ENCODE measurements at regions not wholly inside any gene's neighbourhood (a gene's known extent, or its start where the extent isn't known, plus 50 kb on each side); places are given as distances from the start of the nearest gene placed in this dataset.
"Not testable (repeated sequence)": the region's sequence is repeated elsewhere in the genome, so short reads cannot be mapped to it uniquely, and the experiment has no call there.

DNA sequence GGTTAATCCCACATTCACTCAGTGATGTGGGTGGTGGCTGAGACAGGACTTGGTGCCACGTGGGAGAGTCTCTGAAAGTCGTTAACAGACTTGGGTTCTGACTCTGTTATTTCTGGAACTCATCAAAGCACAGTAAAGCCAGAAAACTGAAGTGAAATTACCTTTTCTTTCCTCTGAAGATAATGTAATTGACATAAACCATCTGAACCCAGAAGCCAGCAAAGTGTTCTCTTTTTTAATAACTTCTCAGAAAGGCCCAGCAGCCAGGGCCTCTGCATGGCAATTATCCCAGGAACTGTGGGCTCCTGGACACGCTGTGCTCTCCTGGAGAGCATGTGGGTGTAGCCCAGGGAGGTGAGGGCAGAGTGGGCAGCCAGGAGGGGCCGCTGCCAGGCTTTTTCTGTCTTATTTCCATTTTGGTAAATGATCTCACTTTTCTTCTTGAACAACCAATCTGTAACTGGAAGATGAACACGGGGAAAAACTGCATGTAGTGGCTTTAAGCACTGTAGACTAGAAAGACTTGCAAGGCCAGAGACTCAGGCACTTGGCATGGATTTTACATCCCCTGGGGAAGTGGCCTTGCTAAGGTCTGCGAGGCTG, 444.1 kb upstream of the TMEM132C start:
- no peak for DNase-seq

GRCh38 chr12:127823801-127824200, 443.2 kb upstream of the TMEM132C start:
- no peak for DNase-seq

GRCh38 chr12:127829281-127830064, 437.5 kb upstream of the TMEM132C start:
- DNase-seq = no peak

- DNase-seq = no peak
Measured at GRCh38 chr12:127830065-127830460, 436.9 kb upstream of the TMEM132C start.

DNA sequence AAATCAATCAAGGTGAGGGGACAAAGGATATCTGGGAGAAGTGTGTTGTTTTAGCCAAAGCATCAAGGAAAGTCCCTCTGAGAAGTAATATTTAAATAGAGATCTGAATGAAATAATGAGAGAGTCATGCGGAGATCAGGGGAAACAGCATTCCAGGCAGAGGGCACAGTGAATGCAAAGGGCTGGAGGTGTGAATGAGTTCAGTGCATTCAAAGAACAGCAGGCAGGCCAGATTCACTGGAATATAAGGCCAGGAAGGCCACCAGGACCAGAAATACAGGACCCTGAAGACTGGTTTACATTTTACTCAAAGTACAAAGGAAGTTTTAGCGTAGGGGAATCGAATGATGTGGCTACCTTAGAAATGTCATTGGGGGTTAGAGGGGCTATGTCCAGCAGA, 436.2 kb upstream of the TMEM132C start:
- DNase-seq = no peak

DNA sequence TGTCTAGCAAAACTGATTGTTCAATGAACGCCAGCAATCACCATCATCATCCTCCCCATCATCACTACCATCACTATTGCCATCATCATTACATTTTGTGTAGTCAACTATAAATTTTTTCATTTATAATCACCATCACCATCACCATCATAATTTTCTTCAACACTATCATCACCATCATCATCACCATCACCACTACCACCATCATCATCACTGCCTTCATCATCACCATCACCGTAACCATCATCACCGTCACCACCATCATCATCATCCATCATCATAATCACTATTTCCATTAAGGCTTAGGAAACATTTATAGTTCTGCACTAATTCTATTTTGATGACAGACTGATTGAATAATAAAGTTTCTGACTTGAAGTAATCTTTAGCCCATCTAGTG, 434.8 kb upstream of the TMEM132C start:
- no peak for DNase-seq

GRCh38 chr12:127836802-127837201, 430.2 kb upstream of the TMEM132C start:
- not testable (repeated sequence) for DNase-seq

GRCh38 chr12:127857661-127858060, 409.3 kb upstream of the TMEM132C start:
- DNase-seq = no peak

GRCh38 chr12:127860536-127860935, 406.4 kb upstream of the TMEM132C start:
- DNase-seq = no peak

DNA sequence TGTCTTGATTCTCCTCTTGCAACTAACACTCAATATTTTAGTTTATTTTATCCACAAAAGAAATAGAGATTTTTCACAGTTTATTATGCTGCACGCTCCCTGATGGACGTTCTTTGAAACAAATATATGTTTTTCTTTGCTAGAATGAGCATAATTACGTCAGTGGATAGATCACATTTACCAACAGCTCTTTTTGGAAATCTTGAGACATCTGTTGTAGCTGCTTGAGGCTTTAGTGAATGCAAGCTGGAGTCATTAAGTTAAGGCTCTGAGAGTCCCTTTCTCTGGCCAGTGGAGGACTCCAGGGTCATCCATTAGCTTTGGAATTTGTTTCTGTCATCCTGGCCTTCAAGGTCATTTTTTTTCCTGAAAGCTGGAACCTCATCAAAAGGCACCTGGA, 405.6 kb upstream of the TMEM132C start:
- no peak for DNase-seq

DNA sequence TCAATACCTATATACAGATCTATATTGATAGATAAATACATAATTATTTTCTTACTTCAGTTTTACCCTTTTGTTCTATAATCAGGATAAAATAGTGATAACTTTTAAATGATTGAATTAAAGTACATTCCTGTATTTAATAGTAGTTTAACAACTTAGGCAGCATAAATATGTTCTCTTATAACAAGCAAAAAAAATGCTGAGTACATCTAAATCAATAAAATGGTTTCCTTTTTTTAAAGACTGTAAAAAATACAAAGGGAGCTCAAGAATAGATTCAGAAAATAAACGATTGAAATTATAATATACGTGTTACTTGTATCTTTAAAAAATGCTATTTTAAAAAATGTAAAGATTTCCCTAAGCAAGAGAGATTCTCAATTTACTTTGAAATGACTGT, 393.7 kb upstream of the TMEM132C start:
- no peak for DNase-seq

DNA sequence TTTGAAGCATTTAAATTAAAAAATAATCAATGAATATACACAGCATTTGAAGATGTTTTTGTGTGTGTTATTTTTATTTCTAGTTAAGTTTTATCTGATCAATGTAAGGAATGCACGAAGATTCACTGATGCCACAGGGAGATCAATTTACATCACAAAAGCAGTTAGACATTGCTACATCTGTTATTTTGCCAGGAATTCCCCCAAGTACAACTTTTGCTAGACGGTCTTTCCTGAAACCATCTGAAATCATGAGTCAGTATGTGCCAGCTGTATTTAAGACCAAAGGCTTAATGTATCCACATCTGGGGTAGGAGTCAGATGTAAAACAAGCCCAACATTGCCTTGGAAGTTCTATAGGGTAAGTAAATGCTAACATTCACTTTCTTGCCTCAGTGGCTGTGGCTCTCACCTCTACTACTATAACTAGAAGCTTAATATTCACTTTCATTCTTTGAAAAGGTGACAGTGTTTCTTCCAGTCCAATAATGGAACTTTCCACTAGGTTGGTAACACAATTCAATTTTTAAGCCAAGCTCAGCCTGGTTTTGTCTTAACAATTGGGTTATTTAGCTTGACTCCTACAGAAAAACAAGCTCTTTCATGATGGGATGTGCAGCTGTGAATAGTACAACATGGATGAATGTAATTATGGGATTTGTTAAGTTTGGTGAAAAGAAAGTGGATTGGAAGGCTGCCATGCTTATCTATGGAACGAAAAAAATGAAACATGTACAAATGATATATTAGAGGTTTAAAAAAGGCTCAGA, 385.4 kb upstream of the TMEM132C start:
- no peak for DNase-seq

GRCh38 chr12:127883013-127883412, 384.0 kb upstream of the TMEM132C start:
- no peak for DNase-seq

DNA sequence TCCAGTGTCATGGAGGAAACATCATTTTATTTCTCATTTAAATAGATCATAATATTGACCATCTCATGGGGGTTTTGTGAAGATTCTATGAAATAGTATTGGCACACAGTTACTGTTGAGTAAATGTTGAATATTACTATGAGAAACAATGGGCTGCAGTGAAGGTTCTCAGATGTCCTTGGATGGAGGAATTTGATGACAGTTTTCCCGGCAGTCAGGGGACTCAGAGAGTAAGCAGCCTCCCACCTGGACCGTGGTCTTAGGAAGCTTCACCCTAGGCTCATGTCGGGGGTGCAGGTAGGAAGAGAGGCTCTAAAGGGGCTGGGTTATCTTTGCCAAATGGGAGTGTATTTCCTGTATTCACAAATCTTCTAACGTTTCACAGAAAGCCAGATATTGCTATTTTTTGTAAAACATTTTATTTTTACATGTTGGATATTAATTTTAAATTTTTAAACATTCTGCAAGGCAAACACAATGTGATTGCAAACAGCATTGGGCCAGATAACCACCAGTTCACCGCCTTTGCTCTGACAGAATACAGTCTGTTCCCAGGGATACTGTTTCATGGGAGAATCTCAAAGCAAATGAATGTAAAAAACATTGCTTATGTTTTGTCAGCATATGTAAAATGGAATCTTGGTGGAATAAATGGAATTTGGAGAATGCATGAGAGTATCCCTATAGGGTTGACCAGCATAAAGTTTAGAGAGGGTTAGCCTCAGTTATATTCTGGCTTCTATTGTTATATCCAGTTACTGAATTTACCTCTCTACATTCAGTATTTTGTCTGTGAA, 380.8 kb upstream of the TMEM132C start:
- DNase-seq = no peak

GRCh38 chr12:127886827-127887226, 380.1 kb upstream of the TMEM132C start:
- no peak for DNase-seq

DNA sequence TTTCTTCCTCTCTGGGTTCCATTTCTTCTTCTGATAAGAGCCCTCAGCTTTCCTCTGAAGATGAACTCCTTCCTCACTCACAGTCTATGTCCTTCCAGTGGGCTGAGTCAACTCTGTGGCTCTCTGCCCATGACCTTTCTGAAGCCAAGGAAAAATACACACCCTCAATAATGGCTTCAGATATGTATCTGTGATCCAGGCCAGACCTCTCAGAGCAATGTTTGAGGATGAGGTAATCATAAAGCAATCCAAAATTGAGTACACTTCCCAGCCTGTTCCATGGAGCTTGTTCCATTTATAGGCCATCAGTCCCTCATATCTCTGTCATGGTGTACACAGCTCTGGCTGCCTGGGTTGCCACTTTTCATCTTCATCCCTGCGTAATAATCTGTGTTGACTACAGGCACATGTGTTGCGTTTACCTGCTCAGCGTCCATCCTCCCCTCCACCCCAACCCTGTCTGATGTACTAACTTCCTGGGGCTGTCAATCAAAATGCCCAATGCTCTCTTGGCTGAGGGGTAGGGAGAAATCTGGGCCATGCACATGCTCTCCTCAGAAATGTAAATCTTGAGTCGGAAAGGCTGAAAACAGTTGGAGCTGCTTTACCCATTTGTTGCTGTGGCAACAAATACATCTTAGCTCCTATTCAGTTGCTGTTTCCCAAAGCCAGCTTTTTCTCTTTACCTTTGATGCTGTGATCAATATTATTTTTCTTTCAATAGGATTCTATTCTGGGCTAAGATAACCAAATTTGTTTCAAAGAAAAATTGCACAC, 377.8 kb upstream of the TMEM132C start:
- no peak for DNase-seq

DNA sequence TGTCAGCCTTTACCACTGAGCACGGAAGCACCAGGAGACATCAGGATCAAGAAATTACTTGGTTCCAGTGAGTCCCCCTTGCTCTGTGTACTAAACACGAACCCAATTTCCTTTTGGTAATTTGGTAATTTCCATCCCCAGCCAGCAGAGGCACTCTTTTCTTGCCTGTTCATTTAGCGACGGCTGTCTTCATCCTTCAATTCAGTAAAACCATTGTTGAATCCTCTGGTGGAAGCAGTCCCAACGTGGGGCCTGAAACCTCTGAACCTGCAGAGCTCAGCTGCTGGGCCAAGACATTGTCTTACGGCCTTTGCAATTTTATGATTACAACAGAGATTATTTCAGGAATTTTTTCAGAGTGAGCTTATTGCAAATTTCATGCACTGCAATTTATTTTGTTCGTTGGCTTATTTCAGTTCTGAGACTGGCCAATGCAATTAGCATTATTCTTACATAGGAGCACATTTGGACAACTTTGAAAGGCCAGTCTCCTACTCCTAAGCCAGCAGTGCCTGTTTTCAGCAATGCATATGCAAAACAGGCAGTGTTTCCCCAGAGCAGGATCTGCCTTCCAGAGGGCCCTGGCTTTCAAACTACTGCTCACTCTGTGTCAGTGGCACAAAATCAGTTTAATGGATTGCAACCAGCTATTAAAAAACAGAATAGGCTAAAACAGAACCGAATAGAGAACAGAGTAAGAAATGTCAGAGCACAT, 372.9 kb upstream of the TMEM132C start:
- DNase-seq = no peak

DNA sequence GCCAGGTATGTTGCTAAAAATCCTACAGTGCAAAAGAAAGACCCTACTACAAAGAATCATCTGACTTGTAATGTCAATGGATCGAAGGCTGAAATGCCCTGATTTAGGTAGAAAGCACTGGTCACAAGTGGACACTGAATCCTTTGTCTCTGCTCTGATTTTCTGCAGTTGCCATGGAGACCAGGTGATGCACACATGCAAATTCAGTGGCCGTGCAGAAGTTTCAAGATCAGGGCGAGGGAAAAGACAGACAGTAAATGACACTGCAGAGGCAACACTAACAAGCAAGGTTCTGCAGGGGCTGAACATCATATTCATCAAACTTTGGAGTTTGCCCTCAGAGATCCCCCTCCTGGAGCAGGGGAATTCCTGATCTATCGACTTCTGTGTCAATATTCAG, 370.3 kb upstream of the TMEM132C start:
- DNase-seq = no peak

- DNase-seq = no peak
Measured at GRCh38 chr12:127898616-127899015, 368.4 kb upstream of the TMEM132C start.

DNA sequence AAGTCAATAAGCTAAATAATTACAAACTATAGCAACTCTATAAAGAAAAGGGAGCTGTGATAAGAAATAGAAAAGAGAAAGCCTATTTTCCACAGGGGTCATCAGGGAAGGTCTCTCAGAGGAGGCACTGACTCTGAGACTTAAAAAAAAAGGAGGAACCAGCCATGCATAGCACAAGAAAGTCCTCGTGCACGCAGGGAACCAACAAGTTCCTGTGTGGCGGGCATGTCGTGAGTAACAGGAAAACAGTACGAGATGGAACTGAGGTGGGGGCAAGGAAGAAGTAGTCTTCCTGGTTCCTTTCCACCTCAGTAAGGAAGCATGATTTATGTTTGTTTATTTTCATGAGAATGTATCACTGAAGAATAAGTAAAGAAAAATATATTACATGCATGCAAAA, 367.0 kb upstream of the TMEM132C start:
- DNase-seq = no peak

- no peak for DNase-seq
Measured at GRCh38 chr12:127900386-127900785, 366.6 kb upstream of the TMEM132C start.

DNA sequence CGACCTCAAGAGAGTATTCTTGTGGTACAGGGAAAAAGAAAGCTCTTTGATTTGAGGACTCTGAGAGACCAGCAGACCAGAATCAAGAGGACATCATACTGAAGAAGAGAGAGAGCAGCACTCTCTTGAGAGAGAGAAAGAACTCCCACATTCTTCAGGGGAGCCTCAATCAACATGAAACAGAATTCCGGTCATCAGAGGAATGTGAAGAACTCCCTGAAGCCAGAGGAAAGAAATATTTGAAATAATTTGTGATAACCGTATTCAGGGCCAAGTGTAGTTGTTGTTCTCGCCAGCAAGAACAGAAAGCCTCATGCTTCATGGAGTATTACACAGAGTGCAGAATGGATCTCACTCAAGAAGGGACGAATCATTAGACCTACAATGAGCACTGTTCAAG, 363.8 kb upstream of the TMEM132C start:
- no peak for DNase-seq

Measured in retina (tissue), 1 donor.